ENCODE measurements at regions not wholly inside any gene's neighbourhood (a gene's known extent, or its start where the extent isn't known, plus 50 kb on each side); places are given as distances from the start of the nearest gene placed in this dataset.

GRCh38 chr20:3353646-3354045, 53.8 kb downstream of the DNAAF9 start:
- no peak for TF ChIP-seq CTCF (IDR thresholded peaks at IDR 0.05)
- no peak for TF ChIP-seq POLR2A (IDR thresholded peaks at IDR 0.05)

Measured in body of pancreas (tissue), 4 donors.